ENCODE measurements at regions not wholly inside any gene's neighbourhood (a gene's known extent, or its start where the extent isn't known, plus 50 kb on each side); places are given as distances from the start of the nearest gene placed in this dataset.
"Not testable (repeated sequence)": the region's sequence is repeated elsewhere in the genome, so short reads cannot be mapped to it uniquely, and the experiment has no call there.

GRCh38 chr16:49956915-49957314 lies 68.1 kb upstream of the CNEP1R1 start:
- TF ChIP-seq CTCF (conservative IDR thresholded peaks at IDR 0.05; ENCODE audit: low read depth): no peak
- CTCF ChIA-PET: interaction anchor here (0.7 to 0.8 kb wide), 3 partner anchors 13 to 1113 kb away, joined by 3 to 4 read pairs (median 3); no protein-coding TSS in a partner anchor
- no peak overlapping the region for H3K27ac ChIP-seq
- no peak for DNase-seq (ENCODE audit: low spot score)
- POLR2A ChIA-PET (ENCODE audit: low non-redundant PET): no interaction called here

GRCh38 chr16:49958448-49958847 lies 66.6 kb upstream of the CNEP1R1 start:
- ChIA-PET CTCF (no interaction called here), POLR2A (ENCODE audit: low non-redundant PET) (no interaction called here)
- no peak for TF ChIP-seq CTCF (conservative IDR thresholded peaks at IDR 0.05; ENCODE audit: low read depth)

GRCh38 chr16:49959552-49960277 lies 65.3 kb upstream of the CNEP1R1 start:
- no peak for DNase-seq (ENCODE audit: low spot score)
- ChIA-PET POLR2A (ENCODE audit: low non-redundant PET) (no interaction called here), CTCF (no interaction called here)
- TF ChIP-seq CTCF (conservative IDR thresholded peaks at IDR 0.05; ENCODE audit: low read depth): no peak
- no peak overlapping the region for H3K27ac ChIP-seq

More at GRCh38 chr16:49958448-49958847, 66.6 kb upstream of the CNEP1R1 start:
- DNase-seq (ENCODE audit: low spot score): no peak
- H3K27ac ChIP-seq: no peak overlapping the region

GRCh38 chr16:49961089-49961488 lies 63.9 kb upstream of the CNEP1R1 start:
- no peak overlapping the region for H3K27ac ChIP-seq
- ChIA-PET POLR2A (ENCODE audit: low non-redundant PET) (no interaction called here), CTCF (interaction anchor here (0.6 kb wide), 1 partner anchor 553 kb away, joined by 3 read pairs; no protein-coding TSS in a partner anchor)
- TF ChIP-seq CTCF (conservative IDR thresholded peaks at IDR 0.05; ENCODE audit: low read depth): no peak
- peak; percentile 11 for DNase-seq (ENCODE audit: low spot score)

GRCh38 chr16:49962566-49962965 lies 62.5 kb upstream of the CNEP1R1 start:
- CTCF ChIA-PET: interaction anchor here (0.6 kb wide), 2 partner anchors 20 to 62 kb away, joined by 4 to 5 read pairs; partner anchors contain the start of gene CNEP1R1
- POLR2A ChIA-PET (ENCODE audit: low non-redundant PET): not testable (repeated sequence)

GRCh38 chr16:49964316-49964715 lies 60.7 kb upstream of the CNEP1R1 start:
- no peak for TF ChIP-seq CTCF (conservative IDR thresholded peaks at IDR 0.05; ENCODE audit: low read depth)
- ChIA-PET POLR2A (ENCODE audit: low non-redundant PET) (no interaction called here), CTCF (no interaction called here)
- no peak overlapping the region for H3K27ac ChIP-seq
- no peak for DNase-seq (ENCODE audit: low spot score)

More at GRCh38 chr16:49962566-49962965, 62.5 kb upstream of the CNEP1R1 start:
- not testable (repeated sequence) for DNase-seq (ENCODE audit: low spot score); H3K27ac ChIP-seq

GRCh38 chr16:49964973-49965372 lies 60.1 kb upstream of the CNEP1R1 start:
- TF ChIP-seq CTCF (conservative IDR thresholded peaks at IDR 0.05; ENCODE audit: low read depth): no peak
- ChIA-PET CTCF (no interaction called here), POLR2A (ENCODE audit: low non-redundant PET) (no interaction called here)
- DNase-seq (ENCODE audit: low spot score): no peak
- H3K27ac ChIP-seq: no peak overlapping the region
